ENCODE measurements at regions not wholly inside any gene's neighbourhood (a gene's known extent, or its start where the extent isn't known, plus 50 kb on each side); places are given as distances from the start of the nearest gene placed in this dataset.

DNA sequence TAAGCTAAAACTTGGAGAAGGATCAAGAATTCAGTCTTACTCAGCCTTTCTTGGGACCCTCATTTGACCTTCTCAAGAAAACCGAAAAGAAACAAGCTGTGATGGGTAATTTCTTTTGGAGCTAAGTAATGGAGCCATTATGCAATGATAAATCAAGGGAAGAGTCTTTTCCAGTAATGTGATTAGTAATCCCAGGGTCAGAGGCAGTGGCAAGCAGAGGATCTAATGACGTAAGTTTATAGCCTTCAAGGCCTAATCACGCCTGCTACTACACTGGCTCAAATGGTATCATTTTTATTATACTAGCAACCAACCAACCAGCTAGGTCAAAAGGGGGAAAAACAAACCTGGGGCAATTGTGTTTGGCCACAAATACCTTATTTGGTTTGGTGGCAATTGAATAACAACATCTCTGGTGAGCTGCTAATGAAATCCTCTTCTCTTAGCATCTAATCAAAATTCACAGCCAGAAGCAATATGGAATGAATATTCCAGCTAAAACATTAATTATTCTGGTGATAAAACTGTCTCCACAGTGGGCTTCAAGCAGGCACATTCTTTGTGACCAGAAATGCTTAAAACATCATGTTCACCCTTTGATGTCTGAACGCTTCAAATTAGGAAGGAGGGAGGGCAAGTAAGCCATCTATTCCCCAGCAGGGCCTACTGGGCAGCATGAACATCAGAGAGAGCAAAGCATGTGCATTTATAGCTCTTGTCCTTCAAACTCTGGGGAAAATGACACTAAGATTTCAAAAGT, 114.9 kb upstream of the SULT1C3 start:
- TF ChIP-seq, protein P1, sequence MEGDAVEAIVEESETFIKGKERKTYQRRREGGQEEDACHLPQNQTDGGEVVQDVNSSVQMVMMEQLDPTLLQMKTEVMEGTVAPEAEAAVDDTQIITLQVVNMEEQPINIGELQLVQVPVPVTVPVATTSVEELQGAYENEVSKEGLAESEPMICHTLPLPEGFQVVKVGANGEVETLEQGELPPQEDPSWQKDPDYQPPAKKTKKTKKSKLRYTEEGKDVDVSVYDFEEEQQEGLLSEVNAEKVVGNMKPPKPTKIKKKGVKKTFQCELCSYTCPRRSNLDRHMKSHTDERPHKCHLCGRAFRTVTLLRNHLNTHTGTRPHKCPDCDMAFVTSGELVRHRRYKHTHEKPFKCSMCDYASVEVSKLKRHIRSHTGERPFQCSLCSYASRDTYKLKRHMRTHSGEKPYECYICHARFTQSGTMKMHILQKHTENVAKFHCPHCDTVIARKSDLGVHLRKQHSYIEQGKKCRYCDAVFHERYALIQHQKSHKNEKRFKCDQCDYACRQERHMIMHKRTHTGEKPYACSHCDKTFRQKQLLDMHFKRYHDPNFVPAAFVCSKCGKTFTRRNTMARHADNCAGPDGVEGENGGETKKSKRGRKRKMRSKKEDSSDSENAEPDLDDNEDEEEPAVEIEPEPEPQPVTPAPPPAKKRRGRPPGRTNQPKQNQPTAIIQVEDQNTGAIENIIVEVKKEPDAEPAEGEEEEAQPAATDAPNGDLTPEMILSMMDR (IDR thresholded peaks at IDR 0.05; ENCODE audit: low read depth, low read length), result no peak
- no peaks in the 10 kb centered on the region for H3K4me1 ChIP-seq (ENCODE audit: low read depth)
- no peaks in the 10 kb centered on the region for H3K9me3 ChIP-seq (ENCODE audit: low read depth)
- H3K27ac ChIP-seq, result no peak overlapping the region
- no peak overlapping the region for H3K4me3 ChIP-seq
- no peak for DNase-seq (ENCODE audit: low read depth in 1 of 2, low spot score in 1 of 2)
- no peaks in the 10 kb centered on the region for H3K36me3 ChIP-seq
- no peaks in the 10 kb centered on the region for H3K27me3 ChIP-seq

DNA sequence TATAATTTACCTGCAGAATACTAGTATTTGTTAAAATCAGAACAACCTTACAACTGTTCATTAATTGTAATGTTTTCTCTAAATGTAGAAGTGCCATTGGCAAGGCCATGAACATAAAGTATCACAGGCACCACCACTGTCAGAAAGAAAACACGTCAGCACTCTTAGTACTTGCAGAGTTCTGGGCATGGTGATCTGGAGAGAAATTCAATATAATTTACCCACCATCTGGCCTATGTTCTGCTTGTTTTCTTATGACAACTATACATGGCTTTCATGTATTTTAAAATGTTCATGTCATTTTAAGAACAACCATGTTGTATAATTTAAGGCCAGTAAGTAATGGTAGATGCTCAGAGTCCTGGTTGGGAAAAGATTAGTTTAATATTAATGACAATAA, 114.2 kb upstream of the SULT1C3 start:
- TF ChIP-seq, protein P1 (IDR thresholded peaks at IDR 0.05; ENCODE audit: low read depth, low read length), result no peak
- Histone ChIP-seq H3K36me3 (no peaks in the 10 kb centered on the region), H3K27me3 (no peaks in the 10 kb centered on the region), H3K9me3 (ENCODE audit: low read depth) (no peaks in the 10 kb centered on the region), H3K4me3 (no peak overlapping the region), H3K4me1 (ENCODE audit: low read depth) (no peaks in the 10 kb centered on the region), H3K27ac (no peak overlapping the region)
- DNase-seq (ENCODE audit: low read depth in 1 of 2, low spot score in 1 of 2), result no peak

DNA sequence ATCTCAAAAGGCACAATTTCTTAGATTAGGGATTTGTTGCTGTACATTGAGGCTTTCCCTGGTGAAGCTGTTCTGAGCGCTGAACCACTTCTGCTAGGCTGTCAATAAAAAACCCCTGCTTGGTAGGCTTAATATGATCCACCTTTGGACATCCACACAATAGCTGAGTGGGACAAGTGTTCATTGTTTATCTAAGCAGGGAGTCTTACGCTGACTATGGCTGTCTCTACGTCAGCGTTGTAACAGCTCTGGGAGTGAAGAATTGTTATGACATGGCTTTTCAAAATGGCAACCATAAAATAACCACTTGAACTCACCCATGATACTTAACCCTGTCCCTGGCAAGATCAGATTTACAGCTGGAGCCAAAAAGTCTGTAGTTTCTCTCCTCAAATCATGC, 111.5 kb upstream of the SULT1C3 start:
- Histone ChIP-seq H3K36me3 (no peaks in the 10 kb centered on the region), H3K27me3 (no peaks in the 10 kb centered on the region), H3K27ac (no peak overlapping the region), H3K9me3 (ENCODE audit: low read depth) (no peaks in the 10 kb centered on the region), H3K4me1 (ENCODE audit: low read depth) (no peaks in the 10 kb centered on the region), H3K4me3 (no peak overlapping the region)
- TF ChIP-seq, protein P1 (IDR thresholded peaks at IDR 0.05; ENCODE audit: low read depth, low read length), result no peak
- no peak for DNase-seq (ENCODE audit: low read depth in 1 of 2, low spot score in 1 of 2)

DNA sequence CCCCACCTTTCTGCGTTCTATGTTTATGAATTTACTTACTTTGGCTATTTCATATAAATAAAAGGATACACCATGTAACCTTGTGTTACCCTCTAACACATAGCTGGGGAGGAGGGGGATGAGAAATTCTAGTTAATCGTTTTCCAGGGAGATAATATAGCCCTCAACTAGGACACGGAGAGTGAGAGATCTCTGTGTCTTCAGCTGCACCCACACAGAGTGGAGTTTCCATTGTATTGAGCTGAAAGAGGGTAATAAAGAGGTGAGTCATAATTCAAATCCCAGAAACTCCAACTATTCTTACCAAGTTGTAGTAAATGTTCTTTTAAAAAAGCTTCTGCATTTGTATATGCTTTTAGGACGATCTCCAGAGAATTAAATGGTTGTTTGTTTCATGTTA, 110.1 kb upstream of the SULT1C3 start:
- Histone ChIP-seq H3K4me1 (ENCODE audit: low read depth) (no peaks in the 10 kb centered on the region), H3K9me3 (ENCODE audit: low read depth) (no peaks in the 10 kb centered on the region), H3K27ac (no peak overlapping the region), H3K36me3 (no peaks in the 10 kb centered on the region), H3K27me3 (no peaks in the 10 kb centered on the region), H3K4me3 (no peak overlapping the region)
- TF ChIP-seq, protein P1 (IDR thresholded peaks at IDR 0.05; ENCODE audit: low read depth, low read length), result no peak
- no peak for DNase-seq (ENCODE audit: low read depth in 1 of 2, low spot score in 1 of 2)

DNA sequence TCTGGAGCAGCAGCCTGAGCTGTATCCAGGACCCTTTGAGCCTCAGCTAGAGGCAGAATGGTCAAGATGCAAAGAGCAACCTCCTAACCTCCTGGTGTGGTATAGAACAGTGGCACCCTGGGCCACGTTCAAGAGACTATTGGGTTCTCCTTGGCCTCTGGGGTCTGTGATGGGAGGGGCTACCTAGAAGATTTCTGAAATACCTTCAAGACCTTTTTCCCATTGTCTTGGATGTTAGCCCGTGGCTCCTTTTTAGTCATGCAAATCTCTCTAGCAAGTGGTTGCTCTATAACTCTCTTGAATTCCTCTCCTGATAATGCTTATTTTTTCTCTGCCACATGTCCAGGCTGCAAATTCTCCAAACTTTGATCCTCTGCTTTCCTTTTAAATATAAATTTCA, 106.3 kb upstream of the SULT1C3 start:
- no peak for DNase-seq (ENCODE audit: low read depth in 1 of 2, low spot score in 1 of 2)
- no peaks in the 10 kb centered on the region for H3K36me3 ChIP-seq
- no peaks in the 10 kb centered on the region for H3K9me3 ChIP-seq (ENCODE audit: low read depth)
- no peaks in the 10 kb centered on the region for H3K4me1 ChIP-seq (ENCODE audit: low read depth)
- no peak overlapping the region for H3K27ac ChIP-seq
- H3K4me3 ChIP-seq, result no peak overlapping the region
- TF ChIP-seq, protein P1 (IDR thresholded peaks at IDR 0.05; ENCODE audit: low read depth, low read length), result no peak
- no peaks in the 10 kb centered on the region for H3K27me3 ChIP-seq
